Amniotic stem cell (primary cell): ENCODE measurements at regions not wholly inside any gene's neighbourhood (a gene's known extent, or its start where the extent isn't known, plus 50 kb on each side); places are given as distances from the start of the nearest gene placed in this dataset.
"Not testable (repeated sequence)": the region's sequence is repeated elsewhere in the genome, so short reads cannot be mapped to it uniquely, and the experiment has no call there.

ENCODE experiments used
- DNase-seq: peaks from one replicate; lab custom pipeline; 2025; lab: John Stamatoyannopoulos, UW

DNA sequence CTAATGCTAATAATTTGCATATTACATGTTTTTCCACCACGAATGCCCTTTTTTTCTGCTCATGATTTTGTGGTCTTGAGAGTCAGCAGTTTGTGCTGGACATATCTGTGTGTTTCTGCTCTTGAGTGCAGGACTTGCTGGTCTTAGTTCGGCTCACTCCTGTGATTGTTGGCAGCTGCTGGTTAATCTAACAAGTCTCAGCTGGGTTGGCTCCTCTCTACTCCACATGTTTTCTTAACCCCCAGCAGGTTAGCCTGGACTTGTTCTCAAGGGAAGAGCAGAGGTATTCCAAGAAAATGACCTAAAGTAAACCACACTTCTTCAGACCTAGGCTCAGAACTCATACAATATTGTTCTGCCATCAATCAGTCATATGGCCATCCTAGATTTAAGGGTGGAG is 1238.9 kb downstream of the XPNPEP1 start:
- DNase-seq, result no peak

DNA sequence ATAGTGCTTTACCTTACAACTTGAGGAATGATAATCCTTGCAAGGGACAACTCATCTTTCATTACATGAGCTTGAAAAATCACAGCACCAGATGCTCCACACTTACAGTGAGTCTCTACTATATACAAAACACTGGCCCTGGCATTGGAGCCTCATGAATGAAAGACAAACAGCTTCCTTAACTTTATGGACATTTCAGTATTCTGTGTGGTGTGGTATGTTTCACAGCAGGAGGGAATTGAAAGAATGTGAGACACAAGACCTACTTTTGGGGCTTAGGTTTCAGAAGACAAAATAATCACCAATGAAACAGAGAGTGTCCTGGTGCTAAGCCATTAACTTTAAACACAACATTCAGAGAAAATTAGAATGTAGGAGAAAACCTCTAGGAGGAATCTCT is 1249.6 kb downstream of the XPNPEP1 start:
- DNase-seq, result no peak

DNA sequence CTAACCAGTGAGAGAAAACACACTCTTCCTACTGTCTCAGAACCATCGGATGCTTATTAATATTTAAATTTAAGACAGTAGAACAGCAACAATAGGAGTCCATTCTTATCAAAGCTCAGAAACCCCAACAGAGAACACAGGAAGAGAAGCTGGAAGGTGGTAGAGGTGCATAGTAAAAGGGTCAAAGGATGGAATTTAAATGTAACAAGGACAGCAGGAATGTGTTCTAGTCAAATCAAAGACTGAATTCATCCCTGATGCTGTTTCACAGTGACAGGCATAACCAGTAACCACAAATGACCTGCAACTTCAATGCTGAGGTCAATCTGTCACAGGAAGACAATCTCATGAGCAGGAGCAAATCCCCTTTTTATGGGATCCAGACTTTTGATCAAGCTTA is 1259.7 kb downstream of the XPNPEP1 start:
- no peak for DNase-seq

DNA sequence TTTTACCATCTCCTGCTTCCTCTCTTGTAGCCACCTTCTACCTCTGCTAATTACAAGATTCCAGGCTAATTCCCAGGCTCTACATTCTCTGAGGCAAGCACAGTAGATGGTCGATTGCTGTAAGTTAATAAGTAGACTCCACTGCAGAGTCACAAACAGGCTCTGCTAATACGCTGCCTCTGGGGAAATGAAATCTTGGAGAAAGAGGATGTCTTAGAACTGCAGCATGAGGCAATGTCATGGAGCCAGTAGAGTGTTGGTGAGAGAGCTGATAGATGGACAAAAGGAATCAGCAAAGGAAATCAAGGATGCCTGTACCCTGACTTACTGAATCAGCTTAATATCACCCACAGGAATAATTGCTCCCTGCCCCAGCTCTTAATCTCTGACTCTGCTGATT is 1260.3 kb downstream of the XPNPEP1 start:
- DNase-seq, result no peak

GRCh38 chr10:108655057-108655456 is 1268.3 kb downstream of the XPNPEP1 start:
- no peak for DNase-seq

- DNase-seq, result no peak
Observed at GRCh38 chr10:108653531-108653930, 1269.8 kb downstream of the XPNPEP1 start.

DNA sequence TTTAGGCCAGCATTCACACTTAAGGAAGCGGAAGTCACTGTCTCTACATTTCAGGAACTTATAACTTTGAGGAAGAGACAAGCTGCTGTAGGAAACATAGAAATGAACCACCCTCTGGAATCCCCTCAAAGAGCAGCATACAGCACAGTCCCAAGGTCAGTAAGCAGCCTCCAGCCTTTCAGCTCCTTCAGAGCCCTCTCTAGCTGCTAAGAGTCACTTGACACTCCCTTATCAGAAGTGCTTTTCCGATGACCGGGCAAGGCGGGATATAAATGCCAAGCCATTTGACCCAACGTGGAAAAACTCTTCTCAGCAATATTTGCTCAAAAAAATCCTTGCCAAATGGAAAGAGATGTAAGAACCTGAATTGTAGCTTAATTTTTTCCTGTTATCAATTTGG is 1284.3 kb downstream of the XPNPEP1 start:
- no peak for DNase-seq

GRCh38 chr10:108638225-108638624 is 1285.1 kb downstream of the XPNPEP1 start:
- DNase-seq, result no peak

DNA sequence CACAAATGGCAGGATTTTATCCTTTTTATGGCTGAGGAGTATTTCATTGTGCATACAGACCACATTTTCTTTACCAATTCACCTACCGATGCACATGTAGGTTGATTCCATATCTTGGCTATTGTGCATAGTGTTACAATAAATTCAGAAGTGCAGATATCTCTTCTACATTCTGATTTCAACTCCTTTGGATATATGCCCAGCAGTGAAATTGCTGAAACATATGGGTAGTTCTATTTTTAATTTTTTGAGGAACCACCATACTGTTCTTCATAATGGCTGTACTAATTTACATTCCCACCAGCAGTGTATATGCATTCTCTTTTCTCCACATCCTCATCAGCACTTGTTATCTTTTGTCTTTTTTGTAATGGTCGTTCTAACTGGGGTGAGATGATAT is 1290.3 kb downstream of the XPNPEP1 start:
- no peak for DNase-seq

- no peak for DNase-seq
Observed at GRCh38 chr10:108632144-108632543, 1291.2 kb downstream of the XPNPEP1 start.

- no peak for DNase-seq
Observed at GRCh38 chr10:108631332-108631731, 1292.0 kb downstream of the XPNPEP1 start.

GRCh38 chr10:108629834-108630233 is 1293.5 kb downstream of the XPNPEP1 start:
- no peak for DNase-seq

DNA sequence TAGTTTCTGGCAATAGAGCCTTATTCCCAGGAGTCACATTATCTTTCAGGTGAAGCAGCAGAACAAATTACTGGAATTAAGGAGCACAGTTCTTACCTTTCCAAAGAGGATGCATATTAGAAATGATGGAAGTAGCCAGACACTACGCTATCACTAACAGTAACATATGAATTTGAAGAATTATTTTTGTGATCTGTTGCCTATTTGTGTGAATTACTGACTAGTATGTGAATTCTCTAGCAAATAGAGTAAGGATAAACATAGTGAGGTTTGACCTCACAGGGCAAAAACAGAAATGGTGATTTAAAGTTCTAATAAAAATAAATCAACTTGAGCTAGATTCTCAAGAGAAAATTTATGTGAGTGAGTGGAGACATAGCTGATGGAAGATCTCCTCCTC is 1299.3 kb downstream of the XPNPEP1 start:
- no peak for DNase-seq

GRCh38 chr10:108620821-108621534 is 1302.3 kb downstream of the XPNPEP1 start:
- DNase-seq, result no peak

- DNase-seq, result no peak
Observed at GRCh38 chr10:108616559-108617285, 1306.6 kb downstream of the XPNPEP1 start.

DNA sequence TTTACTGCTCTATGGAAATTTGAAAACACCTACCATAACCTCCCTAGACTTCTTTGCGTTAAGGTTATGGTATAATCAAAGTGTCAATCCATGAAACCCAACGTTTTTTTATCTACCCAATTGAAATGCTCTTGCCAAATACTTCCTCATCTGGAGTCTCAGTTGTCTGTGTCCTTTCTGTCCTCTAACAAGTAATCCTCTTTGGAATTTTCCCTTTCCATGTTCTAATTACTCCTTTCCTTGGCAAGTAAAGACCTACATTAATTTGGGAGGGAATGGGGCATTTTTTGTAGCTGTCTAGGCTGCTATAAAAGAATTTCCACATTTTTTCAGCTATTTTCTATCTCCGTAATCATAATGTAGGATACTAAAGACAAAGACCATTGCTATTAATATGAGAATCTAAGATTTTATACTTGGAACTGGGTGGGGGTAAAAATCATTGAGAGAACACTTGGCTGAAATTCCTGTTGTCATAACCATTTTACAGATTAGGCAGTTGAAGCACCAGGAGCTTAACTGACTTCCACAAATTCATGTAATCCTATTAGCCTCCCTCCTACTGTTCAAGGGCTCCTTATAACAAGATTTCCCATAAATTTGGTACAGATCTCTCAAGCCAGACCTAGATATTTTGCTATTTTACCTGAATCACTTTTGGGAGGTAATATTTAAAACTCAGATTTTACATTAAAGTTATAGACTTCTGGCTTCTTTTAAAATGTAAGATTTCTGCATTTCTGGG is 1307.6 kb downstream of the XPNPEP1 start:
- no peak for DNase-seq

DNA sequence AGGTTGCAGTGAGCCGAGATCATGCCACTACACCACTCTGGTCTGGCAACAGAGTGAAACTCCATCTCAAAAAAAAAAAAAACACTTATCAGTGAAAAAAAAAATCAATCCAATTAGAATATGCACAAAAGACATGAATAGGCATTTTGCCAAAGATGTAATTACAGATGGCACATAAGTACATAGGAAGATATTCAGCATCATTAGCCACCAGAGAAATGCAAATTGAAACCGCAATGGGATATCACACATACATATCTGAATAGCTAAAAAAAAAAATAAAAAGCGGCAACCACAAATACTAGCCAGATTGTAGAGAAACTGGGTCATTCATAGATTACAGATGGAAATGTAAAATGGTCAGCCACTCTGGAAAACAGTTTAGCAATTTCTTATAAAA is 1310.8 kb downstream of the XPNPEP1 start:
- DNase-seq, result no peak

GRCh38 chr10:108608860-108609259 is 1314.5 kb downstream of the XPNPEP1 start:
- no peak for DNase-seq

GRCh38 chr10:108601851-108602250 is 1321.5 kb downstream of the XPNPEP1 start:
- no peak for DNase-seq

DNA sequence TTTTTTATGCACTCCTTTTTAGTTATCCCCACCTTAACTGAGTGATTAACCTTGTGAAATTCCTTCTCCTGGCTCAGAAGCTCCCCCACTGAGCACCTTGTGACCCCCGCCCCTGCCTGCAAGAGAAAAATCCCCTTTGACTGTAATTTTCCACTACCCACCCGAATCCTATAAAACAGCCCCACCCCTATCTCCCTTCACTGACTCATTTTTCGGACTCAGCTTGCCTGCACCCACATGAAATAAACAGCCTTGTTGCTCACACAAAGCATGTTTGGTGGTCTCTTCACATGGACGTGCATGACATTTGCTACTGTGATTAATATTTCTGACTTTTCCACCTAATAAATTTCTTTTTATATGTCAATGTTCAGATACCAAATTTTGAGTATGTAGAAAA is 1322.8 kb downstream of the XPNPEP1 start:
- not testable (repeated sequence) for DNase-seq

GRCh38 chr10:108599317-108599716 is 1324.0 kb downstream of the XPNPEP1 start:
- not testable (repeated sequence) for DNase-seq

- DNase-seq, result no peak
Observed at GRCh38 chr10:108598831-108599230, 1324.5 kb downstream of the XPNPEP1 start.

DNA sequence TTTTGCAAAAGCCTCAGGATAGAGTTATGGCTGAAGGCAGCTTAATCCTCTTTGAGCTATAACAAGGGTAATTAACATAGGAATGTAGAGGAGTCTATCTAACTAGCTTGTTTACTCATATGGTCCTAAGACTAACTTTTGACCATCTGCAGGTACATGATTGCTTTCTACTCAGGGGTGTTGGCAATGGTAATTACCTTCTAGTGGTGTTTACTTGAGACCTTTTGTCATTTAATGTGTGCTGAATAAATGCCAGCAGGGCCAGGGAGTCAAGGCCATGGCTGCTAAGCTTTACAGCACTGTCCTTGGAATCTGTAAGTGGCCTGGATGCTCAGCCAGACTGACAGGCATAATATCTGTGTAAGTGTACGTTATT is 1325.0 kb downstream of the XPNPEP1 start:
- no peak for DNase-seq
